ENCODE measurements at regions not wholly inside any gene's neighbourhood (a gene's known extent, or its start where the extent isn't known, plus 50 kb on each side); places are given as distances from the start of the nearest gene placed in this dataset.

GRCh38 chrX:10972706-10973105 is 138.4 kb upstream of the HCCS start:
- TF ChIP-seq CTCF (IDR thresholded peaks at IDR 0.05; ENCODE audit: low read length) (no peak), EZH2 (optimal IDR thresholded peaks at IDR 0.05; ENCODE audit: low read depth, low read length) (no peak)
